ENCODE measurements at regions not wholly inside any gene's neighbourhood (a gene's known extent, or its start where the extent isn't known, plus 50 kb on each side); places are given as distances from the start of the nearest gene placed in this dataset.

- Histone ChIP-seq H3K18ac (ENCODE audit: low read depth, low read length) (no peak overlapping the region), H3K14ac (replicated peaks; ENCODE audit: low read depth, low read length) (no peak overlapping the region), H2BK15ac (ENCODE audit: low read depth, low read length) (no peak overlapping the region), H3K23ac (ENCODE audit: low read depth, low read length) (no peak overlapping the region), H3K9me1 (ENCODE audit: insufficient read depth, low read length) (no peaks in the 10 kb centered on the region), H3K4me3 (ENCODE audit: insufficient read depth, low read depth, low read length) (no peak overlapping the region), H3K9ac (ENCODE audit: low read depth, low read length) (no peak overlapping the region), H3K56ac (ENCODE audit: extremely low read depth, insufficient read depth, low read length) (no peak overlapping the region), H3K36me3 (ENCODE audit: control insufficient read depth, insufficient read depth, low read length) (no peaks in the 10 kb centered on the region), H2AK5ac (ENCODE audit: low read depth, low read length) (no peak overlapping the region), H3K4ac (ENCODE audit: low read depth, low read length) (no peak overlapping the region), H3K4me2 (ENCODE audit: low read depth, low read length) (no peak overlapping the region), H3K27me3 (ENCODE audit: control insufficient read depth, insufficient read depth, low read length) (peaks cover 15% of the 10 kb centered on the region), H2AK9ac (replicated peaks; ENCODE audit: low read depth, low read length, poor library complexity) (no peak overlapping the region), H4K5ac (ENCODE audit: low read depth, low read length) (no peak overlapping the region), H3K27ac (ENCODE audit: insufficient read depth, low read length) (no peak overlapping the region), H3K79me1 (ENCODE audit: low read depth in 1 of 2, low read length in 2 of 2) (no peaks in the 10 kb centered on the region), H4K20me1 (ENCODE audit: insufficient read depth, low read length) (no peaks in the 10 kb centered on the region), H2BK5ac (ENCODE audit: low read depth, low read length, poor library complexity, severe bottlenecking) (no peak overlapping the region), H3K9me3 (ENCODE audit: control insufficient read depth, insufficient read depth, low read length) (no peaks in the 10 kb centered on the region), H2BK120ac (ENCODE audit: low read depth, low read length) (no peak overlapping the region), H4K8ac (ENCODE audit: low read depth in 2 of 2, low read length in 2 of 2) (no peak overlapping the region), H4K91ac (ENCODE audit: insufficient read depth, low read depth, low read length) (no peak overlapping the region), H2AFZ (replicated peaks; ENCODE audit: low read length, poor library complexity) (no peak overlapping the region), H2BK20ac (ENCODE audit: low read depth, low read length) (no peak overlapping the region), H3K4me1 (ENCODE audit: control insufficient read depth, insufficient read depth, low read length) (no peaks in the 10 kb centered on the region)
- intact Hi-C loops (cut with micrococcal nuclease) = no loop called here
- DNase-seq = no peak
- WGBS, 2 experiments (ENCODE audit: extremely low coverage in 2 of 2, insufficient read length in 1 of 2) = no CpG with 5 or more reads among the region's 3 CpGs
- ATAC-seq (ENCODE audit: low read depth) = no peak
- ChIA-PET CTCF (no interaction called here), POLR2A (ENCODE audit: unreplicated experiment) (no interaction called here)
- BruUV-seq (replicated peaks) = no TSS peak
- dilution Hi-C loops (cut with HindIII; ENCODE audit: low sequenced_read_pairs, unreplicated experiment) = no loop called here
- no peak for TF ChIP-seq CHD1 (IDR thresholded peaks at IDR 0.05; ENCODE audit: low read depth, low read length)
- TF ChIP-seq CTCF (conservative IDR thresholded peaks at IDR 0.05; ENCODE audit: low read depth, low read length) = no peak
- no peak for TF ChIP-seq NFE2L2 (IDR thresholded peaks at IDR 0.05; ENCODE audit: low read depth, low read length)
- TF ChIP-seq POLR2A (IDR thresholded peaks at IDR 0.05; ENCODE audit: low read depth, low read length) = no peak
- TF ChIP-seq SMC3 (IDR thresholded peaks at IDR 0.05; ENCODE audit: low read depth, low read length) = no peak
- TF ChIP-seq FOS (IDR thresholded peaks at IDR 0.05; ENCODE audit: low read depth, low read length) = no peak
- TF ChIP-seq CEBPB (IDR thresholded peaks at IDR 0.05; ENCODE audit: low read depth, low read length) = no peak
- no peak for TF ChIP-seq MXI1 (IDR thresholded peaks at IDR 0.05; ENCODE audit: borderline replicate concordance, low read depth, low read length)
- no peak for TF ChIP-seq MAZ (IDR thresholded peaks at IDR 0.05; ENCODE audit: borderline replicate concordance, low read depth, low read length)
- no peak for TF ChIP-seq BHLHE40 (IDR thresholded peaks at IDR 0.05; ENCODE audit: low read depth, low read length)
- no peak for TF ChIP-seq USF2 (IDR thresholded peaks at IDR 0.05; ENCODE audit: low read depth, low read length)
- no peak for TF ChIP-seq RFX5 (IDR thresholded peaks at IDR 0.05; ENCODE audit: low read depth, low read length)
- TF ChIP-seq MAFK (IDR thresholded peaks at IDR 0.05; ENCODE audit: low read depth, low read length) = no peak
- no peak for TF ChIP-seq RCOR1 (IDR thresholded peaks at IDR 0.05; ENCODE audit: insufficient replicate concordance, low read length)
- TF ChIP-seq RAD21 (IDR thresholded peaks at IDR 0.05; ENCODE audit: low read length) = no peak
- TF ChIP-seq ELK1 (IDR thresholded peaks at IDR 0.05; ENCODE audit: borderline replicate concordance, low read depth, low read length) = no peak
- in situ Hi-C loops (cut with MboI; ENCODE audit: low sequenced_read_pairs) = no loop called here
Measured at GRCh38 chr12:47493801-47494200, 212.0 kb downstream of the RPAP3 start.
